ENCODE measurements at regions not wholly inside any gene's neighbourhood (a gene's known extent, or its start where the extent isn't known, plus 50 kb on each side); places are given as distances from the start of the nearest gene placed in this dataset.

GRCh38 chr12:126989532-126989931 lies 1277.4 kb upstream of the TMEM132C start:
- POLR2A ChIA-PET (ENCODE audit: low non-redundant PET), result no interaction called here
- no peak overlapping the region for H3K27ac ChIP-seq
- DNase-seq (ENCODE audit: low spot score), result no peak
- CTCF ChIA-PET, result no interaction called here
- no peak for TF ChIP-seq CTCF (conservative IDR thresholded peaks at IDR 0.05; ENCODE audit: low read depth)

- ChIA-PET CTCF (interaction anchor here (0.6 to 0.7 kb wide), 3 partner anchors 287 to 488 kb away, joined by 3 to 6 read pairs (median 3); no protein-coding TSS in a partner anchor), POLR2A (ENCODE audit: low non-redundant PET) (no interaction called here)
- DNase-seq (ENCODE audit: low spot score), result no peak
- TF ChIP-seq CTCF (conservative IDR thresholded peaks at IDR 0.05; ENCODE audit: low read depth), result no peak
- no peak overlapping the region for H3K27ac ChIP-seq
Observed at GRCh38 chr12:126993898-126994297, 1273.1 kb upstream of the TMEM132C start.

- no peak for DNase-seq (ENCODE audit: low spot score)
- H3K27ac ChIP-seq, result no peak overlapping the region
- no peak for TF ChIP-seq CTCF (conservative IDR thresholded peaks at IDR 0.05; ENCODE audit: low read depth)
- POLR2A ChIA-PET (ENCODE audit: low non-redundant PET), result no interaction called here
- CTCF ChIA-PET, result no interaction called here
Observed at GRCh38 chr12:126994599-126994998, 1272.4 kb upstream of the TMEM132C start.

GRCh38 chr12:126998031-126998430 lies 1268.9 kb upstream of the TMEM132C start:
- no peak for DNase-seq (ENCODE audit: low spot score)
- ChIA-PET POLR2A (ENCODE audit: low non-redundant PET) (no interaction called here), CTCF (no interaction called here)
- TF ChIP-seq CTCF (conservative IDR thresholded peaks at IDR 0.05; ENCODE audit: low read depth), result no peak
- no peak overlapping the region for H3K27ac ChIP-seq

- ChIA-PET CTCF (interaction anchor here (0.6 to 0.7 kb wide), 2 partner anchors 27 to 73 kb away, joined by 3 read pairs; no protein-coding TSS in a partner anchor), POLR2A (ENCODE audit: low non-redundant PET) (no interaction called here)
- no peak for TF ChIP-seq CTCF (conservative IDR thresholded peaks at IDR 0.05; ENCODE audit: low read depth)
- no peak for DNase-seq (ENCODE audit: low spot score)
- no peak overlapping the region for H3K27ac ChIP-seq
Observed at GRCh38 chr12:126998747-126999285, 1268.2 kb upstream of the TMEM132C start.

GRCh38 chr12:126999352-126999751 lies 1267.6 kb upstream of the TMEM132C start:
- POLR2A ChIA-PET (ENCODE audit: low non-redundant PET), result no interaction called here
- H3K27ac ChIP-seq, result no peak overlapping the region
- no peak for TF ChIP-seq CTCF (conservative IDR thresholded peaks at IDR 0.05; ENCODE audit: low read depth)
- no peak for DNase-seq (ENCODE audit: low spot score)
- CTCF ChIA-PET, result interaction anchor here (0.6 to 0.7 kb wide), 2 partner anchors 26 to 74 kb away, joined by 3 read pairs; no protein-coding TSS in a partner anchor

All from RWPE1 (cell line).